Mucosa of descending colon (tissue), 3 donors: ENCODE measurements at regions not wholly inside any gene's neighbourhood (a gene's known extent, or its start where the extent isn't known, plus 50 kb on each side); places are given as distances from the start of the nearest gene placed in this dataset.

Experiments
- ATAC-seq: fragments of 200-7000 bp; cut with Tn5 transposase; one replicate; pipeline ENCODE4 v1.9.1; 2020; ENCODE audit warnings: mild to moderate bottlenecking, moderate library complexity
- DNase-seq, 3 donors: peaks; one replicate each; pipeline ENCODE4 v3.0.0-alpha.2; 2020
- H3K36me3 ChIP-seq: fragments of 200-600 bp; one replicate; pipeline ENCODE4 v1.8.0; 2021; ENCODE audit warnings: low read depth, mild to moderate bottlenecking
- H3K4me1 ChIP-seq: fragments of 200-600 bp; one replicate; pipeline ENCODE4 v1.8.0; 2021; ENCODE audit warnings: low read depth, mild to moderate bottlenecking
- H3K4me3 ChIP-seq: fragments of 200-600 bp; one replicate; pipeline ENCODE4 v1.8.0; 2021; ENCODE audit warnings: mild to moderate bottlenecking
- H3K9me3 ChIP-seq: fragments of 200-600 bp; one replicate; pipeline ENCODE4 v1.8.0; 2021; ENCODE audit warnings: mild to moderate bottlenecking
- CTCF ChIP-seq: fragments of 200-600 bp; IDR thresholded peaks from one replicate; pipeline ENCODE4 v1.8.0; 2022; ENCODE audit warnings: antibody characterized with exemption, mild to moderate bottlenecking
- intact Hi-C, 2 donors: fragments of 100-400 bp; cut with DNase I in 1 of 2; cut with micrococcal nuclease in 1 of 2; formaldehyde crosslinking; loops; one replicate each; pipeline versions ENCODE4 v1.11.0 to v1.11.1; 2022; cut with DNase I, micrococcal nuclease
- donor health status: DM: no; HTN: no; CAD: no; lungs with moderate emphysema.
- donor health status: DM: no; HTN: no; CAD: no.
- donor health status: DM: no; HTN: yes; CAD: no.

- no peak for ATAC-seq
- intact Hi-C loops: no loop called here
Observed at GRCh38 chr10:113356794-113357680, 195.8 kb upstream of the HABP2 start.

GRCh38 chr10:113357681-113358300 is 195.1 kb upstream of the HABP2 start:
- H3K36me3 ChIP-seq: no peaks in the 10 kb centered on the region
- ATAC-seq: no peak
- no peaks in the 10 kb centered on the region for H3K9me3 ChIP-seq
- intact Hi-C loops: no loop called here
- H3K4me1 ChIP-seq: peaks cover 3% of the 10 kb centered on the region
- no peak for TF ChIP-seq CTCF
- DNase-seq: no peak
- H3K4me3 ChIP-seq: no peak overlapping the region

More at GRCh38 chr10:113356794-113357680, 195.8 kb upstream of the HABP2 start:
- no peaks in the 10 kb centered on the region for H3K9me3 ChIP-seq
- no peak for DNase-seq
- no peak for TF ChIP-seq CTCF
- no peaks in the 10 kb centered on the region for H3K36me3 ChIP-seq
- no peak overlapping the region for H3K4me3 ChIP-seq
- no peaks in the 10 kb centered on the region for H3K4me1 ChIP-seq

GRCh38 chr10:113359655-113360054 is 193.2 kb upstream of the HABP2 start:
- no peaks in the 10 kb centered on the region for H3K9me3 ChIP-seq
- intact Hi-C loops: no loop called here
- no peak overlapping the region for H3K4me3 ChIP-seq
- ATAC-seq (no peak), DNase-seq (no peak)
- H3K4me1 ChIP-seq: peaks cover 3% of the 10 kb centered on the region
- H3K36me3 ChIP-seq: no peaks in the 10 kb centered on the region
- TF ChIP-seq CTCF: no peak

- DNase-seq (no peak), ATAC-seq (no peak)
- intact Hi-C loops: no loop called here
- no peak for TF ChIP-seq CTCF
- no peaks in the 10 kb centered on the region for H3K36me3 ChIP-seq
- no peak overlapping the region for H3K4me3 ChIP-seq
- H3K9me3 ChIP-seq: no peaks in the 10 kb centered on the region
- peaks cover 3% of the 10 kb centered on the region for H3K4me1 ChIP-seq
Observed at GRCh38 chr10:113360870-113361269, 192.0 kb upstream of the HABP2 start.

- no peaks in the 10 kb centered on the region for H3K9me3 ChIP-seq
- peaks cover 3% of the 10 kb centered on the region for H3K4me1 ChIP-seq
- TF ChIP-seq CTCF: no peak
- H3K4me3 ChIP-seq: no peak overlapping the region
- ATAC-seq: no peak
- peak in 1 of 3 donors; percentile 7 for DNase-seq
- no peaks in the 10 kb centered on the region for H3K36me3 ChIP-seq
- intact Hi-C loops: no loop called here
Observed at GRCh38 chr10:113362645-113363091, 190.2 kb upstream of the HABP2 start.
